ENCODE measurements at regions not wholly inside any gene's neighbourhood (a gene's known extent, or its start where the extent isn't known, plus 50 kb on each side); places are given as distances from the start of the nearest gene placed in this dataset.

- no peak overlapping the region for H3K4me3 ChIP-seq (replicated peaks in 1 of 3; ENCODE audit: insufficient read depth in 1 of 3, low read depth in 2 of 3, low read length in 3 of 3)
- intact Hi-C loops (cut with micrococcal nuclease; ENCODE audit: unreplicated experiment): no loop called here
- H3K27me3 ChIP-seq (ENCODE audit: control insufficient read depth in 1 of 2, insufficient read depth in 2 of 2, low read length in 2 of 2): no peaks in the 10 kb centered on the region
- no peak overlapping the region for H3K27ac ChIP-seq (ENCODE audit: extremely low read length, insufficient read depth, low read length)
- BruUV-seq (replicated peaks): no TSS peak
- ChIA-PET CTCF (ENCODE audit: low intra/inter-chr PET ratio, low total read pairs) (no interaction called here), POLR2A (no interaction called here)
- H3K9me3 ChIP-seq (ENCODE audit: low read length): no peaks in the 10 kb centered on the region
- no peak for TF ChIP-seq ZNF670 (CRISPR knock-in tag; IDR thresholded peaks at IDR 0.05; ENCODE audit: borderline replicate concordance)
- no peak for TF ChIP-seq FOXC1 (CRISPR knock-in tag; IDR thresholded peaks at IDR 0.05; ENCODE audit: borderline replicate concordance)
- no peak for TF ChIP-seq ZC3H13 (CRISPR knock-in tag; IDR thresholded peaks at IDR 0.05)
- no peak for TF ChIP-seq ZFP90 (CRISPR knock-in tag; IDR thresholded peaks at IDR 0.05; ENCODE audit: borderline replicate concordance)
- TF ChIP-seq ZNF556 (CRISPR knock-in tag; IDR thresholded peaks at IDR 0.05; ENCODE audit: borderline replicate concordance): no peak
- no peak for TF ChIP-seq SNAPC5 (CRISPR knock-in tag; IDR thresholded peaks at IDR 0.05; ENCODE audit: borderline replicate concordance)
- TF ChIP-seq ZNF577 (CRISPR knock-in tag; IDR thresholded peaks at IDR 0.05; ENCODE audit: borderline replicate concordance, low read depth): no peak
- TF ChIP-seq KAT2B (IDR thresholded peaks at IDR 0.05; ENCODE audit: borderline replicate concordance, low read depth, low read length): no peak
- no peak for TF ChIP-seq ZKSCAN8 (CRISPR knock-in tag; IDR thresholded peaks at IDR 0.05; ENCODE audit: borderline replicate concordance)
- no peak for TF ChIP-seq SALL1 (CRISPR knock-in tag; IDR thresholded peaks at IDR 0.05)
- no peak overlapping the region for H3K9ac ChIP-seq (ENCODE audit: insufficient read depth, low read depth, low read length)
- no peaks in the 10 kb centered on the region for H3K36me3 ChIP-seq (replicated peaks in 1 of 2; ENCODE audit: control insufficient read depth in 1 of 2, insufficient read depth in 2 of 2, low read length in 2 of 2)
- no peak overlapping the region for H2AFZ ChIP-seq (ENCODE audit: low read length)
- ATAC-seq (no peak), FAIRE-seq (no peak), DNase-seq (ENCODE audit: low spot score) (no peak)
- WGBS (ENCODE audit: low lambda C conversion rate): 3% methylated on average over 3 of the region's 3 CpGs
- in situ Hi-C loops (cut with HindIII; ENCODE audit: extremely low pct_ligation_motif_present, low pct_unique_long_range_greater_than_20kb): no loop called here
- H3K79me2 ChIP-seq (ENCODE audit: insufficient read depth, low read length): no peaks in the 10 kb centered on the region
- no peaks in the 10 kb centered on the region for H4K20me1 ChIP-seq (ENCODE audit: insufficient read depth, low read length)
- no peaks in the 10 kb centered on the region for H3K4me1 ChIP-seq (ENCODE audit: insufficient read depth, low read length)
- no peak overlapping the region for H3K4me2 ChIP-seq (ENCODE audit: low read depth, low read length)
Observed at GRCh38 chr9:27750566-27750965, 177.3 kb upstream of the C9orf72 start.

- H2AFZ ChIP-seq (ENCODE audit: low read length): no peak overlapping the region
- in situ Hi-C loops (cut with HindIII; ENCODE audit: extremely low pct_ligation_motif_present, low pct_unique_long_range_greater_than_20kb): no loop called here
- no TSS peak for BruUV-seq (replicated peaks)
- TF ChIP-seq TOE1 (CRISPR knock-in tag; IDR thresholded peaks at IDR 0.05) (no peak), CBX1 (IDR thresholded peaks at IDR 0.05; ENCODE audit: low read depth) (no peak), SMAD9 (CRISPR knock-in tag; IDR thresholded peaks at IDR 0.05) (no peak), ZNF747 (CRISPR knock-in tag; IDR thresholded peaks at IDR 0.05; ENCODE audit: borderline replicate concordance) (no peak), ZNF124 (CRISPR knock-in tag; IDR thresholded peaks at IDR 0.05) (no peak), TARDBP (CRISPR knock-in tag; IDR thresholded peaks at IDR 0.05) (no peak), ZNF530 (CRISPR knock-in tag; IDR thresholded peaks at IDR 0.05; ENCODE audit: low read depth) (no peak), HIVEP1 (CRISPR knock-in tag; IDR thresholded peaks at IDR 0.05) (no peak), THAP8 (CRISPR knock-in tag; IDR thresholded peaks at IDR 0.05; ENCODE audit: borderline replicate concordance) (no peak), ZNF605 (CRISPR knock-in tag; IDR thresholded peaks at IDR 0.05) (no peak), NR3C1 (CRISPR knock-in tag; IDR thresholded peaks at IDR 0.05) (no peak), SP2 (CRISPR knock-in tag; IDR thresholded peaks at IDR 0.05) (no peak), SMC3 (IDR thresholded peaks at IDR 0.05; ENCODE audit: low read length) (no peak)
Observed at GRCh38 chr9:27752069-27752468, 178.8 kb upstream of the C9orf72 start.

More at GRCh38 chr9:27752069-27752468, 178.8 kb upstream of the C9orf72 start:
- Histone ChIP-seq H3K9me3 (ENCODE audit: low read length) (no peaks in the 10 kb centered on the region), H4K20me1 (ENCODE audit: insufficient read depth, low read length) (no peaks in the 10 kb centered on the region), H3K9ac (ENCODE audit: insufficient read depth, low read depth, low read length) (no peak overlapping the region), H3K27ac (ENCODE audit: extremely low read length, insufficient read depth, low read length) (no peak overlapping the region), H3K27me3 (ENCODE audit: control insufficient read depth in 1 of 2, insufficient read depth in 2 of 2, low read length in 2 of 2) (no peaks in the 10 kb centered on the region), H3K4me1 (ENCODE audit: insufficient read depth, low read length) (no peaks in the 10 kb centered on the region), H3K4me3 (replicated peaks in 1 of 3; ENCODE audit: insufficient read depth in 1 of 3, low read depth in 2 of 3, low read length in 3 of 3) (no peak overlapping the region), H3K4me2 (ENCODE audit: low read depth, low read length) (no peak overlapping the region), H3K36me3 (replicated peaks in 1 of 2; ENCODE audit: control insufficient read depth in 1 of 2, insufficient read depth in 2 of 2, low read length in 2 of 2) (no peaks in the 10 kb centered on the region), H3K79me2 (ENCODE audit: insufficient read depth, low read length) (no peaks in the 10 kb centered on the region)
- intact Hi-C loops (cut with micrococcal nuclease; ENCODE audit: unreplicated experiment): no loop called here
- ChIA-PET POLR2A (no interaction called here), CTCF (ENCODE audit: low intra/inter-chr PET ratio, low total read pairs) (no interaction called here)
- DNase-seq (ENCODE audit: low spot score) (no peak), FAIRE-seq (no peak), ATAC-seq (no peak)
- WGBS (ENCODE audit: low lambda C conversion rate): 14% methylated on average over 4 of the region's 4 CpGs
